LNCaP clone FGC (cell line): ENCODE measurements at regions not wholly inside any gene's neighbourhood (a gene's known extent, or its start where the extent isn't known, plus 50 kb on each side); places are given as distances from the start of the nearest gene placed in this dataset.

Experiments used
- DNase-seq: peaks from one replicate; pipeline ENCODE4 v3.0.0-alpha.2; 2011; ENCODE audit warnings: low read depth
- H3K4me3 ChIP-seq: 2 replicates; pipeline ENCODE4 v1.5.1; 2011; ENCODE audit warnings: mild to moderate bottlenecking, low read depth, low read length, control low read depth
- TF ChIP-seq, protein P1 (sequence below): IDR thresholded peaks from 2 replicates; pipeline ENCODE4 v1.5.1; 2012; ENCODE audit warnings: mild to moderate bottlenecking; ENCODE audit not compliant: control insufficient read depth, insufficient read depth; ENCODE audit errors: extremely low read depth

DNA sequence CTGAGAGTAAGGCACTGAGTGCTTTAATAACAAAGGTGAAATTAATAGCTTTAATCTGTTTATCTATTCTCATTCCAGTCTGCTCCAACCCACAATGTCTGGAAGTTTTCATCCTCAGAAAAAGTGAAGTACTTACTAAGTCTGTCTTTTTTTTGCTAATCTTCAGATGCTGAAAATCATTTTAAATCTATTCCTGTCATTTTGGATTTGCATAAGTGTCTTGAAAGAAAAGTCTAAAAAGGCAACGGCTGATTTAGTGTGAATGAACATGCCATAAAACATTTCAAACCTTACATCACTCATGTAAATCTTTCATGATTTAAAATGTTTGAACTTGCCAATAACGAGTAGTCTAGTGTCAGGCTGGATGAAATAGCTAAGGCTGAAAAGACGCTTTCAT, 685.6 kb downstream of the RPS29 start:
- H3K4me3 ChIP-seq = no peak overlapping the region
- TF ChIP-seq, protein P1, sequence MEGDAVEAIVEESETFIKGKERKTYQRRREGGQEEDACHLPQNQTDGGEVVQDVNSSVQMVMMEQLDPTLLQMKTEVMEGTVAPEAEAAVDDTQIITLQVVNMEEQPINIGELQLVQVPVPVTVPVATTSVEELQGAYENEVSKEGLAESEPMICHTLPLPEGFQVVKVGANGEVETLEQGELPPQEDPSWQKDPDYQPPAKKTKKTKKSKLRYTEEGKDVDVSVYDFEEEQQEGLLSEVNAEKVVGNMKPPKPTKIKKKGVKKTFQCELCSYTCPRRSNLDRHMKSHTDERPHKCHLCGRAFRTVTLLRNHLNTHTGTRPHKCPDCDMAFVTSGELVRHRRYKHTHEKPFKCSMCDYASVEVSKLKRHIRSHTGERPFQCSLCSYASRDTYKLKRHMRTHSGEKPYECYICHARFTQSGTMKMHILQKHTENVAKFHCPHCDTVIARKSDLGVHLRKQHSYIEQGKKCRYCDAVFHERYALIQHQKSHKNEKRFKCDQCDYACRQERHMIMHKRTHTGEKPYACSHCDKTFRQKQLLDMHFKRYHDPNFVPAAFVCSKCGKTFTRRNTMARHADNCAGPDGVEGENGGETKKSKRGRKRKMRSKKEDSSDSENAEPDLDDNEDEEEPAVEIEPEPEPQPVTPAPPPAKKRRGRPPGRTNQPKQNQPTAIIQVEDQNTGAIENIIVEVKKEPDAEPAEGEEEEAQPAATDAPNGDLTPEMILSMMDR = no peak
- no peak for DNase-seq

DNA sequence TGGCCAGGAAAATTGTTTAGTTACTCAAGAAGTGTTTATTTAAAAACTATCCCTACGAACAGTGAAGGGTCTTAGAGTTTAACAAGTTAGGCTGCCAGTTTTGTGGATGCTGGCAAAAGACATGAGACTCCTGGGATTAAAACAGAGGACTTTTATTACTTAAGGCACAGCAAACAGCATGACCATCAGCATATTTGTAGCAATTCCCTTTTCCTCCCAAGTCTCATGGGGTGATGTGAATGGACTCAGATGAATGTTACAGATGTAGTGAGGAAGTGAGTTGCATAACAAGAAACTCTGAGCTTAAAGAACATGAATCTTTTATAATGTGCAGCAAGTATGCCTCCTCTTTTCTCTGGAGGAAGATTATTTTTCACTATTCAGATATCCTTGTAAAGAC, 695.8 kb downstream of the RPS29 start:
- TF ChIP-seq, protein P1 = no peak
- DNase-seq = no peak
- no peak overlapping the region for H3K4me3 ChIP-seq

DNA sequence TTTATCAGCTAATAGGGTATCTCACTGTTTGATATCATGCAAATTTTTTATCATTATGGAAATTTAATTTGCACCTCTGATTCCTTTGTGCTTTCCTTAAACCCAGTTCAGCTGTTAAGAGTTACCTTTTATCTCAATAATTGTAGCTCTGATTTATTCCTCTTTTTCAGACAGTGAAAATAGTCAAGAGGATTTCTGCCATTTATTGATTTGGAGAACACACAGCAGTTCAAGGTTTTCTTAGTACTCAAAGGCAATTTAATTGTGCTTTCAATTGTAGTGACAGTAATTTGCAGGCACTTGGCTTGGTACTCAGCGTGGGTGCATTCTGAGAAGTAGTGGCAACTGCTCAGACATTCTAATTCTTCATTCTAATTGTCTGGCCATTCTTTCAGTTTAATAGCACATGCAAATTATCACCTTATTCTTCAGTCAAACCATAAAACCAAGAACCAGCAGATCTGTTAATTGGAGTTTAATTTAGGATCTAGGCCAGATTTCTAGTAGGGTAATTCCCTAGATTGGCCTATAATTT, 709.3 kb downstream of the RPS29 start:
- TF ChIP-seq, protein P1 = no peak
- H3K4me3 ChIP-seq = no peak overlapping the region
- DNase-seq = no peak

DNA sequence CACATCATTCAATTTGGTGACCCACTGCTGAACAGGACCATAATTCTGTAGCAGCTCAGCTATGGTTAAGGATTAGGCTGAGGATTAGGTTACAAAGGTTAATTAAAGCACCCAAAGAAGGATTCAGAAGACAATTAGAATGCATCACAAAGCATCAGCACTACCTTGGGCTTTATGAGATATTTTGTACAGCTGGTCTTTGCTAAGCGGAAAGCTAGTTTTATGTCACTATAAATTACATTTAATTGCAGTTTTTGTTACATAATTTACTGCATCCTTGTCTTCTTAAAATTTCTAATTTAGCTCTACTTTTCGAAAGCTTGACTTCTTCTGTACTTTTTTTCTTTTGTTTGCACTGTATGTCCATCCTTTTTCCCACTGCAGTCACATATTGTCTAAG, 711.5 kb downstream of the RPS29 start:
- TF ChIP-seq, protein P1 = no peak

DNA sequence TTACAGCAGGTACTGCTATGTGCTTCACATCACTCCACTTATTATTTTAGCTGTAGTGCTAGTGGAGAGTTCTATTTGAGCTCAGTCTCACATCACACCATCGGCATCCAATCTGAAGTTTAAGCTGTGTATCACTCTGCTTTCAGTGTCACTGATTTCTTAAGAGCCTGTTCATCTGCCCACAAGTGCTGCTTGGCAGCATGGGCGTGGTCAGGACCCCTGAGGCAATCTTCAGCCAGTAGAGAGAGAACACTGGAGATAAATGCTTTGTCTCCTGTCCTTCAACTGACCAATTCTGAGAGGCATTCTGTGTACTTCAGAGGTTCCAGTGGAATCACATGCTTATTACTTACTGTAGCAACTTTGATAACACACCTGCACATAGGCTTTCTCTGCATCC, 728.8 kb downstream of the RPS29 start:
- TF ChIP-seq, protein P1 = no peak
- no peak overlapping the region for H3K4me3 ChIP-seq
- DNase-seq = no peak

More for the DNA sequence above, 711.5 kb downstream of the RPS29 start:
- H3K4me3 ChIP-seq = no peak overlapping the region
- no peak for DNase-seq

DNA sequence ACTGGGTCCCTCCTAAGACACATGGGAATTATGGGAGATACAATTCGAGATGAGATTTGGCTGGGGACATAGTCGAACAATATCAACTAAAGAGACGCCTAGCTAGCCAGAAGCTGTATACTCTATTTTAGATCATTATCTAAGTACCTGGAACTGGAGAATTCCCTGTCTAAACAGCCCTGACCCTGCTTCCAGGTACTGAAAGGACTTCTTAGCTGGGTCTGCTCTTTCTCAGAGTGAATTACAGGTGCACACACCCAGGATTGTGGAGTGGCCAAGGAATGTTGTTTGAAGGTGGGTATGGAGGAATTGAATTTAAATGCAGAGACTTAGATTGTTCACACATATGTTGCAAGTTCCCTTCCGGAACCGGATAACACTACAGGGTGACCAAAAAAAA, 733.0 kb downstream of the RPS29 start:
- TF ChIP-seq, protein P1 = no peak
- no peak overlapping the region for H3K4me3 ChIP-seq
- DNase-seq = peak; percentile 33

DNA sequence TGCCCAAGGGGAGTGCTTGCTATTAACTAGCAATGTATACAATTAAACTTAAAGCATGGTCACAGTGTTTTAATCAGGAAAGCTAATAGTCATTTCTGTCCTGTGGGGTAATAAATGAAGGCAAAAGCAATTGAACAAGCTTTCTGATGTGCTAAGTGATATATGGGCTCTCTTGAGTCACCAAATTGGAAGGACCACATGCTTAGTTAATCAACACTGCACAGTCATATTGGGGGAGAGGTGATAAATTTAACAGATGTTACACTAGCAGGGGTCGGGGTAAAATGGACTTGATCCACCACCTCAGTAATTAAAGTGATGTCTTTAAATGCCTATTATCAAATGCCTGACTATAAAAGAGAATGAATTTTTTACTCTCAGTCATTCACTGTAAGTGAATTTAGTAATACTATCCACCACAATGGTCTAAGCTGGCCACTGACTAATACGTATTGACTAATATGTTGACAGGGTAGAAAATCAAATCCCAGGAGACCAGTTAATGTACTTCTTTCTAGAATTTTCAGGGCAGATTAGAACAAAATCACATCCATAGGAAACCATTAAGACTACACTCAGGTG, 736.3 kb downstream of the RPS29 start:
- TF ChIP-seq, protein P1 = no peak
- H3K4me3 ChIP-seq = no peak overlapping the region
- DNase-seq = no peak
